IMR-90 (cell line): ENCODE measurements at regions not wholly inside any gene's neighbourhood (a gene's known extent, or its start where the extent isn't known, plus 50 kb on each side); places are given as distances from the start of the nearest gene placed in this dataset.

ENCODE experiments used
- ATAC-seq: fragments of 200-7000 bp; cut with Tn5 transposase; 2 replicates; pipeline ENCODE4 v1.9.1; 2020; ENCODE audit warnings: low read depth, mild to moderate bottlenecking, moderate library complexity
- BruUV-seq: library from RNA; stranded (reverse); fragments of 400-500 nt; replicated peaks from 2 replicates; lab custom pipeline; 2021; lab: Mats Ljungman, UMichigan
- CTCF ChIA-PET: fragments of 300-600 bp; formaldehyde crosslinking; extraction: SDS; loops from one replicate; lab custom pipeline; 2021; ENCODE audit warnings: antibody characterized with exemption; lab: Yijun Ruan, JAX
- POLR2A ChIA-PET: fragments of 300-600 bp; sonication (Branson Sonifier 250); formaldehyde crosslinking; loops from one replicate; lab custom pipeline; 2022; ENCODE audit warnings: antibody characterized with exemption; ENCODE audit not compliant: unreplicated experiment; lab: Charles Lee
- DNase-seq: peaks from one replicate; pipeline ENCODE4 v3.0.0; 2013
- H2AFZ ChIP-seq: replicated peaks from 2 replicates; pipeline ENCODE3; 2013; ENCODE audit warnings: low read length, mild to moderate bottlenecking; ENCODE audit not compliant: poor library complexity
- H2AK5ac ChIP-seq: 2 replicates; pipeline ENCODE4 v1.6.1; 2013; ENCODE audit warnings: low read depth, low read length, inconsistent platforms
- H2AK9ac ChIP-seq: replicated peaks from 2 replicates; pipeline ENCODE3; 2013; ENCODE audit warnings: mild to moderate bottlenecking, low read depth, low read length, moderate library complexity; ENCODE audit not compliant: poor library complexity
- H2BK120ac ChIP-seq: 2 replicates; pipeline ENCODE4 v1.6.1; 2013; ENCODE audit warnings: low read depth, low read length, inconsistent platforms
- H2BK15ac ChIP-seq: 3 replicates; pipeline ENCODE4 v1.6.1; 2013; ENCODE audit warnings: low read depth, low read length, inconsistent platforms
- H2BK20ac ChIP-seq: 2 replicates; pipeline ENCODE4 v1.6.1; 2013; ENCODE audit warnings: low read depth, mild to moderate bottlenecking, inconsistent platforms, low read length, moderate library complexity
- H2BK5ac ChIP-seq: 2 replicates; pipeline ENCODE4 v1.6.1; 2013; ENCODE audit warnings: mild to moderate bottlenecking, low read depth, low read length, inconsistent platforms; ENCODE audit not compliant: poor library complexity, severe bottlenecking
- H3K14ac ChIP-seq: replicated peaks from 2 replicates; pipeline ENCODE4 v1.6.1; 2013; ENCODE audit warnings: low read depth, low read length, inconsistent platforms
- H3K18ac ChIP-seq: 2 replicates; pipeline ENCODE4 v1.6.1; 2013; ENCODE audit warnings: low read depth, low read length, control low read depth
- H3K23ac ChIP-seq: 2 replicates; pipeline ENCODE4 v1.6.1; 2013; ENCODE audit warnings: low read depth, low read length, inconsistent platforms
- H3K27ac ChIP-seq: 2 replicates; pipeline ENCODE4 v1.5.1; 2013; ENCODE audit warnings: mild to moderate bottlenecking, control low read depth, low read length; ENCODE audit not compliant: insufficient read depth
- H3K27me3 ChIP-seq: 2 replicates; pipeline ENCODE4 v1.6.1; 2013; ENCODE audit warnings: low read length; ENCODE audit not compliant: control insufficient read depth, insufficient read depth
- H3K36me3 ChIP-seq: 2 replicates; pipeline ENCODE4 v1.6.1; 2013; ENCODE audit warnings: low read length, mixed read lengths; ENCODE audit not compliant: control insufficient read depth, insufficient read depth
- H3K4ac ChIP-seq: 2 replicates; pipeline ENCODE4 v1.6.1; 2013; ENCODE audit warnings: low read depth, low read length, inconsistent platforms
- H3K4me1 ChIP-seq: 2 replicates; pipeline ENCODE4 v1.6.1; 2013; ENCODE audit warnings: low read length, mixed read lengths; ENCODE audit not compliant: control insufficient read depth, insufficient read depth
- H3K4me2 ChIP-seq: 2 replicates; pipeline ENCODE4 v1.6.1; 2013; ENCODE audit warnings: low read depth, mild to moderate bottlenecking, control low read depth, low read length, moderate library complexity
- H3K4me3 ChIP-seq: 2 replicates; pipeline ENCODE4 v1.5.1; 2013; ENCODE audit warnings: low read depth, mild to moderate bottlenecking, control low read depth, low read length, moderate library complexity; ENCODE audit not compliant: insufficient read depth
- H3K56ac ChIP-seq: 2 replicates; pipeline ENCODE4 v1.6.1; 2013; ENCODE audit warnings: low read length, inconsistent platforms; ENCODE audit not compliant: insufficient read depth; ENCODE audit errors: extremely low read depth
- H3K79me1 ChIP-seq, 2 experiments: 2 replicates each; pipeline ENCODE4 v1.6.1; 2013; ENCODE audit warnings: low read length in 2 of 2, inconsistent platforms in 1 of 2, low read depth in 1 of 2
- H3K9ac ChIP-seq: 2 replicates; pipeline ENCODE4 v1.6.1; 2013; ENCODE audit warnings: low read depth, low read length, control low read depth
- H3K9me1 ChIP-seq: 2 replicates; pipeline ENCODE4 v1.6.1; 2013; ENCODE audit warnings: low read length, inconsistent platforms; ENCODE audit not compliant: insufficient read depth
- H3K9me3 ChIP-seq: 2 replicates; pipeline ENCODE4 v1.6.1; 2013; ENCODE audit warnings: low read length; ENCODE audit not compliant: control insufficient read depth, insufficient read depth
- H4K20me1 ChIP-seq: 2 replicates; pipeline ENCODE4 v1.6.1; 2013; ENCODE audit warnings: low read length, inconsistent platforms; ENCODE audit not compliant: insufficient read depth
- H4K5ac ChIP-seq: 2 replicates; pipeline ENCODE4 v1.6.1; 2013; ENCODE audit warnings: mild to moderate bottlenecking, low read depth, low read length, control low read depth
- H4K8ac ChIP-seq, 2 experiments: 2 replicates each; pipeline ENCODE4 v1.6.1; 2013; ENCODE audit warnings: low read depth in 2 of 2, low read length in 2 of 2, control low read depth in 1 of 2, inconsistent platforms in 1 of 2
- H4K91ac ChIP-seq: 2 replicates; pipeline ENCODE4 v1.6.1; 2013; ENCODE audit warnings: low read depth, low read length, inconsistent platforms; ENCODE audit not compliant: insufficient read depth
- BHLHE40 ChIP-seq: fragments of 150-350 bp; IDR thresholded peaks from 2 replicates; pipeline ENCODE4 v1.6.1; 2016; ENCODE audit warnings: mild to moderate bottlenecking, low read depth, low read length
- CEBPB ChIP-seq: IDR thresholded peaks from 2 replicates; pipeline ENCODE4 v1.6.1; 2012; ENCODE audit warnings: low read depth, low read length, improper control_type of control experiment
- CHD1 ChIP-seq: IDR thresholded peaks from 2 replicates; pipeline ENCODE4 v1.6.1; 2012; ENCODE audit warnings: low read depth, low read length, improper control_type of control experiment
- FOS ChIP-seq: fragments of 150-350 bp; IDR thresholded peaks from 2 replicates; pipeline ENCODE4 v1.6.1; 2016; ENCODE audit warnings: low read depth, low read length
- MAZ ChIP-seq: IDR thresholded peaks from 2 replicates; pipeline ENCODE4 v1.6.1; 2012; ENCODE audit warnings: low read depth, mild to moderate bottlenecking, low read length, improper control_type of control experiment, moderate library complexity, borderline replicate concordance
- MXI1 ChIP-seq: IDR thresholded peaks from 2 replicates; pipeline ENCODE4 v1.6.1; 2012; ENCODE audit warnings: low read depth, mild to moderate bottlenecking, low read length, moderate library complexity, borderline replicate concordance
- NFE2L2 ChIP-seq: fragments of 150-350 bp; IDR thresholded peaks from 2 replicates; pipeline ENCODE4 v1.6.1; 2016; ENCODE audit warnings: low read depth, mild to moderate bottlenecking, low read length
- RAD21 ChIP-seq: IDR thresholded peaks from 2 replicates; pipeline ENCODE4 v1.6.1; 2012; ENCODE audit warnings: low read length, improper control_type of control experiment
- RFX5 ChIP-seq: IDR thresholded peaks from 2 replicates; pipeline ENCODE4 v1.8.0; 2012; ENCODE audit warnings: low read depth, mild to moderate bottlenecking, low read length, moderate library complexity
- SMC3 ChIP-seq: fragments of 150-350 bp; IDR thresholded peaks from 2 replicates; pipeline ENCODE4 v1.6.1; 2016; ENCODE audit warnings: low read depth, mild to moderate bottlenecking, antibody characterized with exemption, low read length, moderate library complexity
- WGBS, 2 experiments: methylation state at CpG; one replicate each; pipeline versions ENCODE4 v1.1.5 to v1.1.7; 2013; ENCODE audit warnings: missing lambda C conversion rate in 2 of 2; ENCODE audit not compliant: insufficient read length in 1 of 2; ENCODE audit errors: extremely low coverage in 2 of 2; 5-methylcytosine and 5-hydroxymethylcytosine counted together
- dilution Hi-C: fragments of 300-500 bp; cut with HindIII; formaldehyde crosslinking; loops from one replicate; pipeline ENCODE4 v1.14.3; 2018; ENCODE audit warnings: low sequenced_read_pairs; ENCODE audit not compliant: unreplicated experiment
- in situ Hi-C: fragments of 300-500 bp; cut with MboI; formaldehyde crosslinking; loops from 3 replicates; pipeline ENCODE4 v1.14.3; 2019; ENCODE audit warnings: low sequenced_read_pairs, inconsistent platforms, mixed read lengths
- intact Hi-C: fragments of 100-400 bp; cut with micrococcal nuclease; formaldehyde crosslinking; loops from 2 replicates; pipeline ENCODE4 v1.10.0; 2022
- TF ChIP-seq, protein P1 (sequence below): conservative IDR thresholded peaks from 2 replicates; pipeline ENCODE4 v1.5.1; 2012; ENCODE audit warnings: mild to moderate bottlenecking, low read depth, low read length, improper control_type of control experiment

DNA sequence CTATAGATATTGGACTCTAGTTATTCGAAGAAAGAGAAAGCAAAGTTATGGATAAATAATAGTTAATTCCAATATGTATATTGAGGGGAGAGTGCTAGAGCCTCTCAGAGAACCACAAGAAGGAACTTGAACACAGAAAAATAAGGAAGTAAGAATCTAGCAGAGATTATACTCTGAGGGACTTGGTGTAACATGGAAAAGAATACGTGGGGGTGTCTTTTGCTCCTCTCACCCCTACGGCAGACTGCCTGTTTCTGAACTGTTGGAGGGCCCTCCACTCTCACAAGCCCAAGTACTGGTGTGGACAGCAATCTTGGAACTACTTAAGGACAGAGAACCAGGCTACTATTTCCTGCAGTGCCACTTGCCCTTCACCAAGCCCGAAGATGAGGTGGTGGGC lies 1174.4 kb upstream of the PCDH10 start:
- H3K9ac ChIP-seq = no peak overlapping the region
- no peak overlapping the region for H3K4me2 ChIP-seq
- H3K56ac ChIP-seq = no peak overlapping the region
- no CpG with 5 or more reads among the region's 4 CpGs for WGBS, 2 experiments
- H4K20me1 ChIP-seq = no peaks in the 10 kb centered on the region
- no peak overlapping the region for H2BK15ac ChIP-seq
- ChIA-PET POLR2A (no interaction called here), CTCF (no interaction called here)
- no peak overlapping the region for H2AFZ ChIP-seq
- H4K8ac ChIP-seq = no peak overlapping the region
- H3K9me1 ChIP-seq = no peaks in the 10 kb centered on the region
- DNase-seq (no peak), ATAC-seq (no peak; the same call in 1 of the 2 replicates)
- H3K36me3 ChIP-seq = no peaks in the 10 kb centered on the region
- H2AK9ac ChIP-seq = no peak overlapping the region
- dilution Hi-C loops (no loop called here), in situ Hi-C loops (no loop called here), intact Hi-C loops (no loop called here)
- no peak overlapping the region for H3K18ac ChIP-seq
- H4K91ac ChIP-seq = no peak overlapping the region
- TF ChIP-seq MXI1 = no peak
- TF ChIP-seq CEBPB = no peak
- TF ChIP-seq FOS = no peak
- no peak for TF ChIP-seq MAZ
- TF ChIP-seq SMC3 = no peak
- TF ChIP-seq RFX5 = no peak
- no peak for TF ChIP-seq RAD21
- no peak for TF ChIP-seq BHLHE40
- no peak for TF ChIP-seq NFE2L2
- no peak for TF ChIP-seq CHD1
- TF ChIP-seq, protein P1, sequence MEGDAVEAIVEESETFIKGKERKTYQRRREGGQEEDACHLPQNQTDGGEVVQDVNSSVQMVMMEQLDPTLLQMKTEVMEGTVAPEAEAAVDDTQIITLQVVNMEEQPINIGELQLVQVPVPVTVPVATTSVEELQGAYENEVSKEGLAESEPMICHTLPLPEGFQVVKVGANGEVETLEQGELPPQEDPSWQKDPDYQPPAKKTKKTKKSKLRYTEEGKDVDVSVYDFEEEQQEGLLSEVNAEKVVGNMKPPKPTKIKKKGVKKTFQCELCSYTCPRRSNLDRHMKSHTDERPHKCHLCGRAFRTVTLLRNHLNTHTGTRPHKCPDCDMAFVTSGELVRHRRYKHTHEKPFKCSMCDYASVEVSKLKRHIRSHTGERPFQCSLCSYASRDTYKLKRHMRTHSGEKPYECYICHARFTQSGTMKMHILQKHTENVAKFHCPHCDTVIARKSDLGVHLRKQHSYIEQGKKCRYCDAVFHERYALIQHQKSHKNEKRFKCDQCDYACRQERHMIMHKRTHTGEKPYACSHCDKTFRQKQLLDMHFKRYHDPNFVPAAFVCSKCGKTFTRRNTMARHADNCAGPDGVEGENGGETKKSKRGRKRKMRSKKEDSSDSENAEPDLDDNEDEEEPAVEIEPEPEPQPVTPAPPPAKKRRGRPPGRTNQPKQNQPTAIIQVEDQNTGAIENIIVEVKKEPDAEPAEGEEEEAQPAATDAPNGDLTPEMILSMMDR = no peak
- no peaks in the 10 kb centered on the region for H3K79me1 ChIP-seq
- BruUV-seq = no TSS peak
- peaks cover 6% of the 10 kb centered on the region; the same call in 1 of the 2 replicates for H3K9me3 ChIP-seq
- H2BK120ac ChIP-seq = no peak overlapping the region
- H2BK20ac ChIP-seq = 0 out of 2 replicates have a peak overlapping the region, but pooled peaks have one; percentile 10
- no peaks in the 10 kb centered on the region for H3K4me1 ChIP-seq
- H4K5ac ChIP-seq = no peak overlapping the region
- no peak overlapping the region for H2AK5ac ChIP-seq
- no peak overlapping the region for H3K23ac ChIP-seq
- no peak overlapping the region; the same call in 1 of the 2 replicates for H3K4ac ChIP-seq
- H3K4me3 ChIP-seq = peak overlapping the region; percentile 36; the same call in 1 of the 2 replicates
- no peak overlapping the region for H3K14ac ChIP-seq
- no peak overlapping the region for H2BK5ac ChIP-seq
- no peak overlapping the region for H3K27ac ChIP-seq
- H3K27me3 ChIP-seq = no peaks in the 10 kb centered on the region
